ENCODE measurements at regions not wholly inside any gene's neighbourhood (a gene's known extent, or its start where the extent isn't known, plus 50 kb on each side); places are given as distances from the start of the nearest gene placed in this dataset.

DNA sequence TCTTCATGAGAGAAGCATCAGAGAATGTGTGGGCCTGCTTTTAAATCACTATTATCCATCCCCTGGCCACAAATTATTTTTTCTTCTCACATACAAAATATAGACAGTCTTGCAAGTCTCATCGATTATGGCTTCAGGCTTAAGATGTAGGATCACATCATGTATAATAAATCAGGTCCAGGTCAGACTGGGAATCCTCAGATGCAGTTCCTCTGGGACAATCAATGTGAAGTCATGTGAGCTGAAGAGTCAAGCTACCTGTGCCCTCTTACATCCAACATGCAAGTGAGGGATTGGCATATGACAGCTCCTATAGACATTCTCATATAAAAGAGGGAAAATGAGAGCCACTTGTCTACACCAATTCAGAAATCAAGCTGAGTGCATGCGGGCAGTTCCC is 631.8 kb downstream of the PTPRU start:
- TF ChIP-seq, protein P1, sequence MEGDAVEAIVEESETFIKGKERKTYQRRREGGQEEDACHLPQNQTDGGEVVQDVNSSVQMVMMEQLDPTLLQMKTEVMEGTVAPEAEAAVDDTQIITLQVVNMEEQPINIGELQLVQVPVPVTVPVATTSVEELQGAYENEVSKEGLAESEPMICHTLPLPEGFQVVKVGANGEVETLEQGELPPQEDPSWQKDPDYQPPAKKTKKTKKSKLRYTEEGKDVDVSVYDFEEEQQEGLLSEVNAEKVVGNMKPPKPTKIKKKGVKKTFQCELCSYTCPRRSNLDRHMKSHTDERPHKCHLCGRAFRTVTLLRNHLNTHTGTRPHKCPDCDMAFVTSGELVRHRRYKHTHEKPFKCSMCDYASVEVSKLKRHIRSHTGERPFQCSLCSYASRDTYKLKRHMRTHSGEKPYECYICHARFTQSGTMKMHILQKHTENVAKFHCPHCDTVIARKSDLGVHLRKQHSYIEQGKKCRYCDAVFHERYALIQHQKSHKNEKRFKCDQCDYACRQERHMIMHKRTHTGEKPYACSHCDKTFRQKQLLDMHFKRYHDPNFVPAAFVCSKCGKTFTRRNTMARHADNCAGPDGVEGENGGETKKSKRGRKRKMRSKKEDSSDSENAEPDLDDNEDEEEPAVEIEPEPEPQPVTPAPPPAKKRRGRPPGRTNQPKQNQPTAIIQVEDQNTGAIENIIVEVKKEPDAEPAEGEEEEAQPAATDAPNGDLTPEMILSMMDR (IDR thresholded peaks at IDR 0.05) = no peak
- no peak for TF ChIP-seq POLR2A (IDR thresholded peaks at IDR 0.05)
- no peak for TF ChIP-seq EP300 (IDR thresholded peaks at IDR 0.05)
